Endothelial cell of umbilical vein (primary cell): ENCODE measurements at regions not wholly inside any gene's neighbourhood (a gene's known extent, or its start where the extent isn't known, plus 50 kb on each side); places are given as distances from the start of the nearest gene placed in this dataset.

ENCODE experiments used
- POLR2A ChIP-seq: IDR thresholded peaks from 2 replicates; pipeline ENCODE4 v1.6.1; 2012; ENCODE audit warnings: low read depth, mild to moderate bottlenecking, control low read depth, low read length
- TF ChIP-seq, protein P1 (sequence below), 2 donors: IDR thresholded peaks; 1 replicate in 1 of 2; 2 replicates in 1 of 2; pipeline ENCODE4 v1.5.1; 2011; ENCODE audit warnings: low read length in 2 of 2, mild to moderate bottlenecking in 2 of 2, moderate library complexity in 2 of 2, control low read depth in 1 of 2, inconsistent platforms in 1 of 2, low read depth in 1 of 2; ENCODE audit not compliant: insufficient read depth in 1 of 2; ENCODE audit errors: extremely low read depth in 1 of 2

DNA sequence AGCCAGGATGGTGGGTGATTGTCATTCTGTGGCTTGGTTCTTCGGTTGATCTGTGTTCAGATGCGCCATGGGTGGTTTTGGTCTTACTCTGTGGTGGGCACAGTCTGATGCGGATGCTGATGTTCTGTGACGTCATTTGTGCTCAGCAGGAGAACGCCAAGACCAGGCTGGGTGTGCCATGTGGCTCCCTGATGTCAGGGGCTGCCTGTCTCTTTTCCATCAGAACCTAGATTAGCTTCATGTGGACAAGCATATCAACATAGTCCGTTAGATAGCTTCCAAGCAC lies 100.6 kb upstream of the ARL4C start:
- TF ChIP-seq, protein P1, sequence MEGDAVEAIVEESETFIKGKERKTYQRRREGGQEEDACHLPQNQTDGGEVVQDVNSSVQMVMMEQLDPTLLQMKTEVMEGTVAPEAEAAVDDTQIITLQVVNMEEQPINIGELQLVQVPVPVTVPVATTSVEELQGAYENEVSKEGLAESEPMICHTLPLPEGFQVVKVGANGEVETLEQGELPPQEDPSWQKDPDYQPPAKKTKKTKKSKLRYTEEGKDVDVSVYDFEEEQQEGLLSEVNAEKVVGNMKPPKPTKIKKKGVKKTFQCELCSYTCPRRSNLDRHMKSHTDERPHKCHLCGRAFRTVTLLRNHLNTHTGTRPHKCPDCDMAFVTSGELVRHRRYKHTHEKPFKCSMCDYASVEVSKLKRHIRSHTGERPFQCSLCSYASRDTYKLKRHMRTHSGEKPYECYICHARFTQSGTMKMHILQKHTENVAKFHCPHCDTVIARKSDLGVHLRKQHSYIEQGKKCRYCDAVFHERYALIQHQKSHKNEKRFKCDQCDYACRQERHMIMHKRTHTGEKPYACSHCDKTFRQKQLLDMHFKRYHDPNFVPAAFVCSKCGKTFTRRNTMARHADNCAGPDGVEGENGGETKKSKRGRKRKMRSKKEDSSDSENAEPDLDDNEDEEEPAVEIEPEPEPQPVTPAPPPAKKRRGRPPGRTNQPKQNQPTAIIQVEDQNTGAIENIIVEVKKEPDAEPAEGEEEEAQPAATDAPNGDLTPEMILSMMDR (IDR thresholded peaks at IDR 0.05; ENCODE audit: extremely low read depth in 1 of 2, insufficient read depth in 1 of 2, low read depth in 1 of 2, low read length in 2 of 2): no peak
- TF ChIP-seq POLR2A: no peak
